HL-60 (cell line): ENCODE measurements at regions not wholly inside any gene's neighbourhood (a gene's known extent, or its start where the extent isn't known, plus 50 kb on each side); places are given as distances from the start of the nearest gene placed in this dataset.

ENCODE experiments used
- DNase-seq, 2 experiments: peaks; one replicate each; pipeline ENCODE4 v3.0.0-alpha.2; 2010 to 2020; ENCODE audit warnings: low read depth in 1 of 2, low spot score in 1 of 2
- H3K27ac ChIP-seq: fragments of 250-450 bp; sonication (Bioruptor Pico); replicated peaks from 2 replicates; pipeline ENCODE4 v1.5.1; 2020; ENCODE audit warnings: mild to moderate bottlenecking, moderate library complexity
- H3K27me3 ChIP-seq: fragments of 250-450 bp; sonication (Bioruptor Pico); 2 replicates; pipeline ENCODE4 v1.5.1; 2021; ENCODE audit warnings: mild to moderate bottlenecking, moderate library complexity; ENCODE audit not compliant: insufficient read depth, poor library complexity, severe bottlenecking
- H3K4me3 ChIP-seq: replicated peaks from 2 replicates; pipeline ENCODE4 v1.5.1; 2011; ENCODE audit warnings: mild to moderate bottlenecking, control low read depth, low read length; ENCODE audit not compliant: insufficient read depth
- GABPA ChIP-seq: IDR thresholded peaks from 2 replicates; pipeline ENCODE4 v1.6.1; 2012; ENCODE audit warnings: low read depth
- POLR2AphosphoS5 ChIP-seq: IDR thresholded peaks from 2 replicates; pipeline ENCODE4 v1.6.1; 2012; ENCODE audit warnings: low read depth
- SPI1 ChIP-seq: IDR thresholded peaks from 2 replicates; pipeline ENCODE4 v1.6.1; 2012; ENCODE audit warnings: low read depth, mild to moderate bottlenecking, borderline replicate concordance
- TF ChIP-seq, protein P1 (sequence below): IDR thresholded peaks from 2 replicates; pipeline ENCODE4 v1.6.1; 2012; ENCODE audit warnings: low read depth; ENCODE audit not compliant: insufficient replicate concordance
- TF ChIP-seq, protein P2 (sequence below): IDR thresholded peaks from one replicate; pipeline ENCODE4 v1.5.1; 2011; ENCODE audit warnings: low read length, control low read depth, inconsistent platforms; ENCODE audit not compliant: insufficient read depth

DNA sequence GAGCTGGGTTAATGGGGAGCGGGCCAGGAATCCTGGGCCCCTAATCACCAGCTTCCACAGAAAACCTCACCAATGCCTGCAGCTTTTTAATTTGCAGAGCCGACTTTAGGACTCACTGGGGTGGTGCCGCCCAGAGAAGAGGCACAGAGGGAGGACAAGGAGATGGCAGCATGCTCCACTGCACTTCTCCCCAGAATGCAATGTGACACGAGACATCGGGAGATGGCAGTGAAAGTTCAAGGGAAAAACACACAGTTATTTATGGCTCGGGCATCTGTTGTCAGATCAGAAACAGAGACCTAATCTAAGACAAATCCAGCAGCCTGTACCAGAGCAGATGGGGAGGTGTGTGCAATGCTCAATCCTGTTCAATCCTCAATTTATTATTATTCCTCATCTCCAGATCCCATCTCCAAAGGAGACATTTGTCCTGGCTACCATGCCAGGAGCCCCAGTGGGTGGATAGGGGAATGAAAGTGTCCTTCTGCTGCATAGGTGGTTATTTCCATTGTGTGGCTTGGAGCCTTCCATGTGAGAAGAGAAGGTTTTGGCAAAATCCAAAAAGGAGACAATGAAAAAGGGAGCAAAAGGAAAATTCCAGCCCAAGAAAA is 250.0 kb downstream of the NXPE2 start:
- Histone ChIP-seq H3K27ac (no peak overlapping the region), H3K4me3 (no peak overlapping the region), H3K27me3 (no peaks in the 10 kb centered on the region)
- TF ChIP-seq, protein P1, sequence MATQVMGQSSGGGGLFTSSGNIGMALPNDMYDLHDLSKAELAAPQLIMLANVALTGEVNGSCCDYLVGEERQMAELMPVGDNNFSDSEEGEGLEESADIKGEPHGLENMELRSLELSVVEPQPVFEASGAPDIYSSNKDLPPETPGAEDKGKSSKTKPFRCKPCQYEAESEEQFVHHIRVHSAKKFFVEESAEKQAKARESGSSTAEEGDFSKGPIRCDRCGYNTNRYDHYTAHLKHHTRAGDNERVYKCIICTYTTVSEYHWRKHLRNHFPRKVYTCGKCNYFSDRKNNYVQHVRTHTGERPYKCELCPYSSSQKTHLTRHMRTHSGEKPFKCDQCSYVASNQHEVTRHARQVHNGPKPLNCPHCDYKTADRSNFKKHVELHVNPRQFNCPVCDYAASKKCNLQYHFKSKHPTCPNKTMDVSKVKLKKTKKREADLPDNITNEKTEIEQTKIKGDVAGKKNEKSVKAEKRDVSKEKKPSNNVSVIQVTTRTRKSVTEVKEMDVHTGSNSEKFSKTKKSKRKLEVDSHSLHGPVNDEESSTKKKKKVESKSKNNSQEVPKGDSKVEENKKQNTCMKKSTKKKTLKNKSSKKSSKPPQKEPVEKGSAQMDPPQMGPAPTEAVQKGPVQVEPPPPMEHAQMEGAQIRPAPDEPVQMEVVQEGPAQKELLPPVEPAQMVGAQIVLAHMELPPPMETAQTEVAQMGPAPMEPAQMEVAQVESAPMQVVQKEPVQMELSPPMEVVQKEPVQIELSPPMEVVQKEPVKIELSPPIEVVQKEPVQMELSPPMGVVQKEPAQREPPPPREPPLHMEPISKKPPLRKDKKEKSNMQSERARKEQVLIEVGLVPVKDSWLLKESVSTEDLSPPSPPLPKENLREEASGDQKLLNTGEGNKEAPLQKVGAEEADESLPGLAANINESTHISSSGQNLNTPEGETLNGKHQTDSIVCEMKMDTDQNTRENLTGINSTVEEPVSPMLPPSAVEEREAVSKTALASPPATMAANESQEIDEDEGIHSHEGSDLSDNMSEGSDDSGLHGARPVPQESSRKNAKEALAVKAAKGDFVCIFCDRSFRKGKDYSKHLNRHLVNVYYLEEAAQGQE = no peak
- DNase-seq = no peak

DNA sequence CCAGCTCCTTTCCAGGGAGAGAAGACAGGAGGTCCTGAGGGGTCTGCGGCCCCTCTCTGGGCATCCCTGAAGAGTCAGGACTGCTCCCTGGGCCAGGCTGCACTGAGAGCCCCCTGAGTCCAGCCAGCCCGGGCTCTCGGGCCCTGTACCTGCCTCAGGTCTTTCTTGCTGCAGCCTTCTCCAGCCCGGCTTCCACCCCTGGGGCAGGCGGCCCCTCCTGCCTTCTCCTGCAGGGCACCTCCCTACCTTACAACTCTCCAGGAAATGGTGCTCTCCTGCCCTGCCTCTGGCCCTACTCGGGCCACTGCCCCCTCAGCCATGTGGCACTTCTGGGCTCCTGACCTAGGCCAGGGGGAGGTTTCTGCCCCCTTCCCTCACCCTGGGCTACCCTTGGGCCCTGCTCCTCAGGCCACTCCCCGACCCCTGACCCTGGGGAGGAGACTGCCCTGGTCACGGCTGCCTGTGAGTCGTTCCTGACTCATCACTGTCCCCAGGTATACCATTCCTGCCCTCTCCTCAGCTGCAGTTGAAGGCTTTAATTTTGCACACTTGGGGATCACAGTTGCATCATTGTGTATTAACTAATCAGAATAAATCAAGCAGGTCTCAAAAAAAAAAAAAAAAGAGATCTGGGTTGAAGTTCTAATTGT is 251.1 kb downstream of the NXPE2 start:
- TF ChIP-seq, protein P2, sequence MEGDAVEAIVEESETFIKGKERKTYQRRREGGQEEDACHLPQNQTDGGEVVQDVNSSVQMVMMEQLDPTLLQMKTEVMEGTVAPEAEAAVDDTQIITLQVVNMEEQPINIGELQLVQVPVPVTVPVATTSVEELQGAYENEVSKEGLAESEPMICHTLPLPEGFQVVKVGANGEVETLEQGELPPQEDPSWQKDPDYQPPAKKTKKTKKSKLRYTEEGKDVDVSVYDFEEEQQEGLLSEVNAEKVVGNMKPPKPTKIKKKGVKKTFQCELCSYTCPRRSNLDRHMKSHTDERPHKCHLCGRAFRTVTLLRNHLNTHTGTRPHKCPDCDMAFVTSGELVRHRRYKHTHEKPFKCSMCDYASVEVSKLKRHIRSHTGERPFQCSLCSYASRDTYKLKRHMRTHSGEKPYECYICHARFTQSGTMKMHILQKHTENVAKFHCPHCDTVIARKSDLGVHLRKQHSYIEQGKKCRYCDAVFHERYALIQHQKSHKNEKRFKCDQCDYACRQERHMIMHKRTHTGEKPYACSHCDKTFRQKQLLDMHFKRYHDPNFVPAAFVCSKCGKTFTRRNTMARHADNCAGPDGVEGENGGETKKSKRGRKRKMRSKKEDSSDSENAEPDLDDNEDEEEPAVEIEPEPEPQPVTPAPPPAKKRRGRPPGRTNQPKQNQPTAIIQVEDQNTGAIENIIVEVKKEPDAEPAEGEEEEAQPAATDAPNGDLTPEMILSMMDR = no peak
- no peak for TF ChIP-seq GABPA
- TF ChIP-seq POLR2AphosphoS5 = no peak
- TF ChIP-seq SPI1 = no peak
- TF ChIP-seq, protein P1 = no peak
- Histone ChIP-seq H3K27ac (no peak overlapping the region), H3K4me3 (no peak overlapping the region), H3K27me3 (no peaks in the 10 kb centered on the region)
- no peak for DNase-seq

DNA sequence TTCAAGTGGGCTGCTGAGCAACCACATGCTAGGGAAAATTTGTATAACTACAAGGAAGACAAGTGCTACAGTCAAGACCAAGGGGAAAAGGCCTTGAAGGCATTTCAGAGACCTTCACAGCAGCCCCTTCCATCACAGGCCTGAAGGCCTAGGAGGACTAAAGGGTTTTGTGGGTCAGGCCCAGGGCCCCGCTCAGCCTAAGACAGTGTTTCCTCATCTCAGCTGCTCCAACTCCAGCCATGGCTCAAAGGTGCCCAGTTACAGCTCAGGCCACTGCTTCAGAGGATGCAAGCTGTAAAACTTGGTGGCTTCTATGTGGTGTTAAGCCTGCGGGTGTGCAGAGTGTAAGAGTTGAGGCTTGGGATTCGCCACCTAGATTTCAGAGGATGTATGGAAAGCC is 260.5 kb downstream of the NXPE2 start:
- H3K4me3 ChIP-seq = no peak overlapping the region
- TF ChIP-seq SPI1 = no peak
- TF ChIP-seq, protein P2 = no peak
- TF ChIP-seq POLR2AphosphoS5 = no peak
- TF ChIP-seq GABPA = no peak
- TF ChIP-seq, protein P1 = no peak
- no peaks in the 10 kb centered on the region for H3K27me3 ChIP-seq
- no peak overlapping the region for H3K27ac ChIP-seq
- DNase-seq = no peak
